ENCODE measurements at regions not wholly inside any gene's neighbourhood (a gene's known extent, or its start where the extent isn't known, plus 50 kb on each side); places are given as distances from the start of the nearest gene placed in this dataset.

DNA sequence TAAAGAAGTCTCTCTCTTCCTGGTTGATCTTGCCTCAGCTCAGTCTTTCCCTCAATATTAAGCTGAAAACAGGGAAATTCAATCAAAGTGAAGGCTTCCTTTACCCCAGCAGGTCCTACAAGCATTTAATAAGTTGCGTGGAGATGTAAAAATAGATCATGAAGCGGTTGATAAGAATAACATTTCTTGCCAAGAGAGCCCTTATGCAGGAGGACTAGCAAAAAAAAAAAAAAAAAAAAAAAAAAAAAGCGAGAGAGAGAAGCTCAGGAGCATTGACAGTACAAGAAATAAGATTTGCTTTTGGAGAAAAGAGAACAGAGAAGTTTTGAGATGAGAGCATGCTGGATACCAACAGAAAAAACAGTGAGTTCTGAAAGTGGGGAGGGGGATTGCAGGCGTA, 112.2 kb upstream of the CLMP start:
- TF ChIP-seq, protein P1, sequence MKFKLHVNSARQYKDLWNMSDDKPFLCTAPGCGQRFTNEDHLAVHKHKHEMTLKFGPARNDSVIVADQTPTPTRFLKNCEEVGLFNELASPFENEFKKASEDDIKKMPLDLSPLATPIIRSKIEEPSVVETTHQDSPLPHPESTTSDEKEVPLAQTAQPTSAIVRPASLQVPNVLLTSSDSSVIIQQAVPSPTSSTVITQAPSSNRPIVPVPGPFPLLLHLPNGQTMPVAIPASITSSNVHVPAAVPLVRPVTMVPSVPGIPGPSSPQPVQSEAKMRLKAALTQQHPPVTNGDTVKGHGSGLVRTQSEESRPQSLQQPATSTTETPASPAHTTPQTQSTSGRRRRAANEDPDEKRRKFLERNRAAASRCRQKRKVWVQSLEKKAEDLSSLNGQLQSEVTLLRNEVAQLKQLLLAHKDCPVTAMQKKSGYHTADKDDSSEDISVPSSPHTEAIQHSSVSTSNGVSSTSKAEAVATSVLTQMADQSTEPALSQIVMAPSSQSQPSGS (CRISPR knock-in tag; IDR thresholded peaks at IDR 0.05), result no peak
- TF ChIP-seq TAF1 (CRISPR knock-in tag; IDR thresholded peaks at IDR 0.05) (no peak), CTCF (CRISPR knock-in tag; IDR thresholded peaks at IDR 0.05) (no peak)

All from HepG2 (cell line).